Left lung (tissue), 4 donors: ENCODE measurements at regions not wholly inside any gene's neighbourhood (a gene's known extent, or its start where the extent isn't known, plus 50 kb on each side); places are given as distances from the start of the nearest gene placed in this dataset.
A peak's percentile ranks its signal among the peaks of the same experiment; 100 is the strongest.

Source experiments
- ATAC-seq: fragments of 200-7000 bp; cut with Tn5 transposase; one replicate; pipeline ENCODE4 v1.9.1; 2020; ENCODE audit warnings: moderate library complexity
- DNase-seq, 4 donors: peaks; one replicate each; pipeline ENCODE4 v3.0.0-alpha.2; 2013 to 2020
- H3K27ac ChIP-seq, 2 donors: fragments of 200-600 bp; sonication (generic) in 1 of 2; one replicate each; pipeline versions ENCODE4 v1.5.0 to v1.8.0; 2020 to 2021
- H3K27me3 ChIP-seq, 2 donors: fragments of 200-600 bp; sonication (generic) in 1 of 2; one replicate each; pipeline versions ENCODE4 v1.5.0 to v1.8.0; 2020 to 2021
- H3K36me3 ChIP-seq, 2 donors: fragments of 200-600 bp; sonication (generic) in 1 of 2; one replicate each; pipeline versions ENCODE4 v1.5.0 to v1.8.0; 2020 to 2021
- H3K4me1 ChIP-seq, 2 donors: fragments of 200-600 bp; one replicate each; pipeline ENCODE4 v1.8.0; 2021
- H3K4me3 ChIP-seq, 2 donors: fragments of 200-600 bp; sonication (generic) in 1 of 2; one replicate each; pipeline versions ENCODE4 v1.5.0 to v1.8.0; 2020 to 2021; ENCODE audit warnings: mild to moderate bottlenecking in 1 of 2
- H3K9me3 ChIP-seq, 2 donors: fragments of 200-600 bp; sonication (generic) in 1 of 2; one replicate each; pipeline versions ENCODE4 v1.5.0 to v1.8.0; 2020 to 2021
- intact Hi-C, 2 donors: fragments of 100-400 bp; cut with DNase I; formaldehyde crosslinking; loops; one replicate each; pipeline versions ENCODE4 v1.11.2 to v1.14.2; 2022
- TF ChIP-seq, protein P1 (sequence below), 2 donors: fragments of 200-600 bp; sonication (generic) in 1 of 2; IDR thresholded peaks; one replicate each; pipeline versions ENCODE4 v1.5.0 to v1.8.0; 2021; ENCODE audit warnings: antibody characterized with exemption in 2 of 2
- donor health status: DM: no; HTN: yes; CAD: no.
- donor health status: DM: no; HTN: no; CAD: no.

DNA sequence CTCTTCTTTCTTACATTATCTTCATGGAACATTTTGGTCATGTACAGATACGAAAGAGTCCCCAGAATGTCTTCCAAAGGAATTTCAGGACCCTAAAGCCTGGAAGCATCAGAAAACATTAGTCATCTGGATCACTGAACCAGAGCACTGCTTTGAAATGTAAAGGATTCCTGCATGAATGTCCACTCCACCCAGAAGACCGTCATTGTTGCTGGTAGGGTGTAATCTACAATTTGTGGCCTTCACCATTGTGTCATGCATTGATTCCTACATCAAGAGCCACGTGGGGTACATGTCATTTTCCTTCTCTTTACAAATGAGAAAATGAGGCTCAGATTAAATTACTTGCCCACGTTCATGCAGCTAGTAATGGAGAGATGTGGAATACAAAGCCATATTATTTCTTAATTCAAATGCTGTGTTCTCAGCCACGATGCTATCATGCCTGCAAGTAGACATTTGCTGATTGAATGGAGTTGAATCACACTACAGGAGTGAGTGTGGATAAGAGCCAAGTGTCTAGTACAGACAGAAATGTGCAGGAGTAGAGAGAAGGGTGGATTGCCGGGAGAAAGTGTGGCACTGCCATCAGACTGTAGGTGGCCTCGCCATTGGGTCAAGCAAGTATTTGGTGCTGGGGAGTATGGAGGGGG, 231.2 kb downstream of the C12orf75 start:
- Histone ChIP-seq H3K4me3 (no peak overlapping the region), H3K27me3 (no peaks in the 10 kb centered on the region), H3K4me1 (no peaks in the 10 kb centered on the region), H3K36me3 (no peaks in the 10 kb centered on the region), H3K9me3 (no peaks in the 10 kb centered on the region), H3K27ac (no peak overlapping the region)
- ATAC-seq (peak; percentile 52), DNase-seq (peak in 2 of 4 donors; percentile 37 to 44)
- TF ChIP-seq, protein P1, sequence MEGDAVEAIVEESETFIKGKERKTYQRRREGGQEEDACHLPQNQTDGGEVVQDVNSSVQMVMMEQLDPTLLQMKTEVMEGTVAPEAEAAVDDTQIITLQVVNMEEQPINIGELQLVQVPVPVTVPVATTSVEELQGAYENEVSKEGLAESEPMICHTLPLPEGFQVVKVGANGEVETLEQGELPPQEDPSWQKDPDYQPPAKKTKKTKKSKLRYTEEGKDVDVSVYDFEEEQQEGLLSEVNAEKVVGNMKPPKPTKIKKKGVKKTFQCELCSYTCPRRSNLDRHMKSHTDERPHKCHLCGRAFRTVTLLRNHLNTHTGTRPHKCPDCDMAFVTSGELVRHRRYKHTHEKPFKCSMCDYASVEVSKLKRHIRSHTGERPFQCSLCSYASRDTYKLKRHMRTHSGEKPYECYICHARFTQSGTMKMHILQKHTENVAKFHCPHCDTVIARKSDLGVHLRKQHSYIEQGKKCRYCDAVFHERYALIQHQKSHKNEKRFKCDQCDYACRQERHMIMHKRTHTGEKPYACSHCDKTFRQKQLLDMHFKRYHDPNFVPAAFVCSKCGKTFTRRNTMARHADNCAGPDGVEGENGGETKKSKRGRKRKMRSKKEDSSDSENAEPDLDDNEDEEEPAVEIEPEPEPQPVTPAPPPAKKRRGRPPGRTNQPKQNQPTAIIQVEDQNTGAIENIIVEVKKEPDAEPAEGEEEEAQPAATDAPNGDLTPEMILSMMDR (IDR thresholded peaks at IDR 0.05), result no peak
- intact Hi-C loops, result no loop called here

DNA sequence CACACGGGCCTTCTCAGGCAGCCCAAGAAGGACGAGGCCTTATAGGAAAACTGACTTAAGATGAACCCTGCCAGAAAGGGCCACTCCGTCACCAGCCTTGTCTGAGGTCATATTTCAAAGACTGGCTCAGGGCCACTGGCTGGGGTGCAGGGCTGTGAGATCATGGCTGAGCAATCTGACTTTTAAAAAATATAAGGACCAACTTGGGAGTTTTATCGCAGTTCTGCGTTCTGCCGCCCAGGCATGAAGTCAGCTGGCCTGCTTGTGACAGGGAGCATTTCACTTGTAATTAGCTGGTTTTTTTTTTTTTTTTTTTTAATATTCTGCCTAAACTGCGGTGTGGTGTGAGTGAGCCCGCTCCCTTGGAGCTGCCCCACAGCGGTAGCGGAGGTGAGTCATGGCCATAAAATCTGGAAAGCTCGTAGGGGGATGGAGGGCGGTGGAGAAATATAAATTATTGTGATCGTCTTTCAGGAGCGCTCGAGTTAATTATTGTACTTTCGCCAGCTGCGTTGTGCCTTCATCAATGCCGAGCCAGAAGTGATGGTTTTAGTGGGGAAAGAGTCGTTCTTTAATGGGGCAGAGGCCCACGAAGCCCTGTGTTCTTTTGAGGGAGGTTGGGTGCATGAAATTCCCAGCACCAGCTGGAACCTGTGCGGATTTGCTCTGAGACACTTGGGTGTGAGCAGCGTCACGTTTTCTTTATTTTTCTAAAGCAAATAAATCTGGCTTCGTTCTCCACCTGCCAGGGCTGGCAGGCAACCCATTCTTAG, 231.9 kb downstream of the C12orf75 start:
- TF ChIP-seq, protein P1 (IDR thresholded peaks at IDR 0.05), result no peak
- H3K27ac ChIP-seq, result no peak overlapping the region
- H3K27me3 ChIP-seq, result no peaks in the 10 kb centered on the region
- DNase-seq, result peak in 3 of 4 donors; percentile 35 to 56 (median 44)
- intact Hi-C loops, result no loop called here
- no peaks in the 10 kb centered on the region for H3K9me3 ChIP-seq
- no peaks in the 10 kb centered on the region for H3K36me3 ChIP-seq
- no peak overlapping the region for H3K4me3 ChIP-seq
- peak; percentile 69 for ATAC-seq
- H3K4me1 ChIP-seq, result no peaks in the 10 kb centered on the region

DNA sequence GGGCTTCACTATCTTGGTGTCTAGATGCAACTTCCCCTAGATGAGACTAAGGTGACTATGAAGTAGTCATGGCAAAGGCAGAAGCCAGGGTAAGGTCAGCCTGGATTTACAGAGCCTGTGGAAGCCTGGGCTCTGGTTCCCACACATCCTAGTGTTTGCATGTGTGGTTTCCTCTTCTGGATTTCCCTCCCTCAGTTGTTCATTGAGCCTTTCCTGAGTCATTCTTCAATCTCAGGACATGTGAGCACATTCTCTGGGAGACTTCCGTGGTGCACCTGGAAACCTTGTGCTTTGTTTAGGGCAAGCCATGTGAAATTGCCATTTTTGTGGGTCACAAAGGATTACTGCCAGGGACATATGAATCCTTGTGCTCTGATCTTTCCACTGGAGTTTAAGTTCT, 236.6 kb downstream of the C12orf75 start:
- no peaks in the 10 kb centered on the region for H3K9me3 ChIP-seq
- no peak overlapping the region for H3K27ac ChIP-seq
- ATAC-seq, result no peak
- no peaks in the 10 kb centered on the region for H3K27me3 ChIP-seq
- no peaks in the 10 kb centered on the region for H3K4me1 ChIP-seq
- TF ChIP-seq, protein P1 (IDR thresholded peaks at IDR 0.05), result no peak
- intact Hi-C loops, result no loop called here
- no peaks in the 10 kb centered on the region for H3K36me3 ChIP-seq
- no peak for DNase-seq
- H3K4me3 ChIP-seq, result no peak overlapping the region

DNA sequence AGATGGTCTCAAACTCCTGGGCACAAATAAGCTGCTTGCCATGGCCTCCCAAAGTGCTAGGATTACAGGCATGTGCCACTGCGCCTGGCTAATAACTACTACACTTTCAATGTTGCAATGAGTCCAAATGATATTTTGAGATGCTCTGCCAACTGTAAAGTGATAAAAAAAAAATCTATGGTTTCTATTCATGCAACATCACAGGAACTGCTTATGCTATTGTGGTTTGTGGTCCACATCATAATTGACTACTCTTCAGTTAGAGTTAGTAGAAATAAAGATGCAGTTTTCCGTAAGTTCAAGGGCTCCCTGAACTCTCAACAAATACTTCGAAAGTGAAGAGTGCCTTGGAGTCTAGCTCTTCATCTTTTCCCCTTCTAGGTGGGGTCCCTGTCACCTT, 239.4 kb downstream of the C12orf75 start:
- H3K27ac ChIP-seq, result no peak overlapping the region
- ATAC-seq (no peak), DNase-seq (no peak)
- H3K4me1 ChIP-seq, result no peaks in the 10 kb centered on the region
- TF ChIP-seq, protein P1 (IDR thresholded peaks at IDR 0.05), result no peak
- intact Hi-C loops, result no loop called here
- no peaks in the 10 kb centered on the region for H3K9me3 ChIP-seq
- H3K4me3 ChIP-seq, result no peak overlapping the region
- H3K27me3 ChIP-seq, result no peaks in the 10 kb centered on the region
- H3K36me3 ChIP-seq, result no peaks in the 10 kb centered on the region

DNA sequence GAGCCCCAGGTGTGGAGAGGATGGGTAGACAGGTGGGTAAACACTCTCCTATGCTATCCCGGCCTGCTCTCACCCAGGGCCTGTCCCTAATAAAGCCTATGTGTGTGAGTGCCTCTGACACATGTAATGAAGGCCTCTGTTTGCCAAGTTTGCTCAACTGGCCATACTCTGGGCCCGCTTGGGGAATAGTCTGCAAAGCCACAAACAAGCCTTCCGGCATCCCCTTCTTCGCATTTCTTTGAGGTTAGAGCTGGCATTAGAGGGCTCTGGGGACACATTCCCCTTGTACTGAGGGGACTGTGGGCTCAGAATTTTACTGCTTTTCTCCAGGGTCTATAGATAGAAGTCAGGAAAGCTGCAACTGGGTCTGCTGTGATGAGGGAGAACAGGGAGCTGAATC, 240.5 kb downstream of the C12orf75 start:
- ATAC-seq (no peak), DNase-seq (no peak)
- Histone ChIP-seq H3K9me3 (no peaks in the 10 kb centered on the region), H3K27me3 (no peaks in the 10 kb centered on the region), H3K4me1 (no peaks in the 10 kb centered on the region), H3K4me3 (no peak overlapping the region), H3K27ac (no peak overlapping the region), H3K36me3 (no peaks in the 10 kb centered on the region)
- intact Hi-C loops, result no loop called here
- TF ChIP-seq, protein P1 (IDR thresholded peaks at IDR 0.05), result no peak
